Renal cortex interstitium (tissue), 11 donors: ENCODE measurements at regions not wholly inside any gene's neighbourhood (a gene's known extent, or its start where the extent isn't known, plus 50 kb on each side); places are given as distances from the start of the nearest gene placed in this dataset.

Experiments
- DNase-seq, 11 donors: peaks; one replicate each; pipeline ENCODE4 v3.0.0-alpha.2; 2013; ENCODE audit warnings: low read depth in 9 of 11, low spot score in 4 of 11; ENCODE audit errors: extremely low read depth in 1 of 11

DNA sequence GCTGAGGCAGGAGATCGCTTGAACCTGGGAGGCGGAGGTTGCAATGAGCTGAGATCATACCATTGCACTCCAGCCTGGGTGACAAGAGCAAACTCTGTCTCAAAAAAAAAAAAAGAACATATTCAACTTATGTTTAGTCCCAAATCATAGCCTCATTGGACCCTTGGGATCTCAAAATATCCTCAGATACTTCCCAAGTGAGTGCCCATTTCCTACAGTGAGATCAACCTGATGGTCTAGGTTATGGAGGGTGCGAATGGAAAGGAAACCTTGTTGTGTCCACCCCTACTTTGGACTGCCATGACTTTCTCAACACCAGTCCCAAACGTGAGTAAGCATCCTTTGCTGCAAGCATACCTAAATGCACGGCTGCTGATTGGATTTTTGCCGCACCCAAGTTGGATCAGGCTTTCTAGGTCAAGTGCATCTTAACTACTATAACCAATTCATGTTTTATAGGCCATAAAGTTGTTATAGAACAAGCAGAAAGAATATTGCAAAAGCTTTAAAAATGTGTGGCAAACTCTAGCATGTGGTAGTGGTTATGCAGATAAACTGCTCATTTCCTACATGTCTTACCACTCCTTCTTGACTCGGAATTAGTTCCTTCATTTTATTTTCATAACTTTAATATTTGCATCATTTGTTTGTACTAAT is 131.2 kb downstream of the PLEKHG1 start:
- DNase-seq = no peak

DNA sequence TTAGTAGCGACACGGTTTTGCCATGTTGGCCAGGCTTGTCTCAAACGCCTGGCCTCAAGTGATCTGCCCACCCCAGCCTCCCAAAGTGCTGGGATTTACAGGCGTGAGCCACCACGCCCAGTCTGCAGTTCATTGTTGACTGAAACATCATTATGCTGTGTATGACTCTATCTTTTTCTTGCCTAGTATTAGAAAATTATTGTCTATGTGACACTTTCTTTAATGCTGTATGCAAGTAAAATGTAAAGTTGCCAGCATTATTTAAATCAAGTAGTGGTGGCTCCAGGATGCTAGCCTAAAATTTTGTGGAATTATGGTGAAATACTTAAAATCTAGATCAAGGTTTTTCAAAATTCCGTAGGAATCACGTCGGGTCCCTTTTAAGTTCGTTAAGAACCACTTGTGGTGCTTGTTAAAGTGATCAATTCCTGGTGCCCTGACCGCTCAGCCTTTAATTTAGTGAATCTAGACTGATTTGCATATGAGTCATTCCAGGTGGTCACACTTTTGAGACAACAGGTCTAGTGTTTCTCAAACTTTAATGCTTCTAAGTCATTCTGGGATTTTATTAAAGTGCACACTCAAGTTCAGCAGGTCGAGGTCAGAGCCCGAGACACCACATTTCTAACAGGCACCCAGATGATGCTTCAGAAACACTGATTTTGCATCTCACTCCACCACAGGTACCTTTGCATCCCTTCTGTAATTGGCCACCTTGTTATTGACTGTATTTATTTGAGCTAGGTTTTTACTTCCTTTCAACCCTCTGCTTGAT is 132.6 kb upstream of the MTHFD1L start:
- DNase-seq = no peak

DNA sequence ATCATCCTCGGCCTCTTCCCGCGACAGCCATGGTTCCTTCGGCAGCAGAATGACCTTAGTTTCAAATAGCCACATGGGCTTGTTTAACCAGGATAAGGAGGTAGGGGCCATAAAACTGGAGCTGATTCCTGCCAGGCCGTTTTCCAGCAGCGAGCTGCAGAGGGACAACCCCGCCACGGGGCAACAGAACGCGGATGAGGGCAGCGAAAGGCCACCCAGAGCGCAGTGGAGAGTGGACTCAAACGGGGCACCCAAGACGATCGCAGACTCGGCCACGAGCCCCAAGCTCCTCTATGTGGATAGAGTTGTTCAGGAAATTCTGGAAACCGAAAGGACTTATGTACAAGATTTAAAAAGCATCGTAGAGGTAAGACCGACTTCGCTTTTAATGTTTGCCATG is 131.8 kb upstream of the MTHFD1L start:
- DNase-seq = no peak

DNA sequence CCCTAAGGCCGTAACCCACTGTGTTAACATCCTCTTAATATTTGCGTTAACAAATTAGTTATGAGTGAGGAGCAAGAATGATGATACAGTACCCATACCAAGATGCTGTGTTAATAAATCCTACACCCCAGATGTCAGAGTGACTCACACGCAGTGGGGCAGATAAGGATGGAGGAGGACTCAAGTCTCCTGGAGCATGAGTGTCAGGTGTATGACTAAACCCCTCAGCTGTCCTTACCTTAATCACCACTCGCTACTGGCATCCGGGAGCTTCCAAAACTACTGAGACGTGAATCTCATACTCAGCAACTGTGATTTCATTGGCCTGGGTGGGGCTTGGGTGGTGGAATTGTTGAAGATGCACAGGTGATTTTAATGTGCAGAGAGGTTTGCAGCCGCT is 131.3 kb upstream of the MTHFD1L start:
- no peak for DNase-seq

DNA sequence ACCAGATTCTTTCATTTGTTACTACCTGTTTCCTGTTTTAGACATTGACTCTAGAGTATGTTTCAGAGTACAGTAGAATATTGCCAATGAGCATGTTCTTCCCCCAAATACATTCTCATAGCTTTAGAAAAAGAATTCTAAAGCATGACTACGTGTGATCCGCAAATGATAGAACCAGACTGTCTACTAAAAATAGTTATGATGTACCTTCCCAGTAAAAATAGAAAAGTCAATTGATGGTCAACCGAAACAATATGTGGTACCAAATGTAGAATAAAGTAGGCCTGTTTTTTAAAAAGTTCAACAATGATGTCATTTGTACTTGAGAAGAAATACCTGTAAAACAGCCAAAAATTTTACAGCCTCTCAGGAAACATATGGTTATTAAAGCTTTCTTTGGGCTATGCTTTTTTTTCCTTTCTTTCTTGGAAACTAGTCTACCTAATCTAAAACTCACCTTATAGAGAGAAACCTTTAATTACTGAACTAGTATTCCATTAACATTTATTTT is 130.1 kb upstream of the MTHFD1L start:
- no peak for DNase-seq

DNA sequence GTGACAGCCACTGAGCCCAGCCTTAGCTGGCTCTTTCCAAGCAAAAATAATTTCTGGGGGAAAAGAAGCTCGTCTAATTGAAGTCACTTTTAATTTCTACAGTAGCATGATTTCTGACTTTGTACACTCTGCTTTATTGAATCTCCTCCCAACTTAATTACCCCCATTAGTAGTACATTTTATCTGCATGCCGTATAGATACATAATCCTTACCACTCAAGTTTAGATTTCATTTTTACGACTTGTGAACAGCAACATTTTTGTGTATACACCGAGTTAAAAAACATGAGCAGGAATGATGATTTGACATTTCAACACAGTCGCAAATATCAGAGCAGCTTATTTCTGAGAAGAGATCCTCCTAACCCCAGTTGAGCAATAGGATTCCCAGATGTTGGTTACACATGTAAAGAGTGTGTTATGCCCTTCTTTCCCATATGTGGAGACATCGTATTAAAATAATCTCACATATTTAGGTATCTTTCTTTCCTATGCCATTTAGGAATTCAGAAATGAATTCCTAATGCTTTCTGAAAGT is 127.3 kb upstream of the MTHFD1L start:
- DNase-seq = no peak

DNA sequence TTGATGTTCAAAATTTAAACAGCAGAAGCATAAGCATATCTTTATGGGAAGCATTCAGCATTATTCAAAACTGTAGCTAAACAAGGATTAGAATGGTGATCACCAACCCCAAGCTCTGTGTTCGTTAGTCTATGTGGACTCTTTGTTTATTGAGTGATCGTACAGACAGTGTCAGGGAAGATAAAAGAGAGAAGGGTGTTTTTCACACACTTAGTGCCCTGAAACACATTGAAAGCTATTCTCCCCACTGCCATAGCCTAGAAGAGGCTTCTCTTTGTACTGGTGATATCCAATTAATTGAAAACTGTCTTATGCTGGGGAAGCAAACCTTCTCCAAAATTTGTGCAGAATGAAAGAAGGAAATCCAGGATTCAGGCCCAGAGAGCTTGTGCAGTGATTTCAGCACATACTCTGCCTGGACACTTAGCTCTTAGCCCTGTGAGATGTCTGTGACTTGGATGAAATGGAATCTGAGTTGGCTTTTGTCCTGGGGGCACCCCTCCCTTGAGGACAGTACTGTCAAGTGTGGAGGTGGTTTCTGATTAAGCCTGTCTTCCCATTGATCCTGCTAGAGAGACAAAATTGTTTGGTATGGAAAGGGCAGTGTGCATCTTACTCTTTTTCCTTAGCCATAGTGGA is 125.7 kb upstream of the MTHFD1L start:
- no peak for DNase-seq

DNA sequence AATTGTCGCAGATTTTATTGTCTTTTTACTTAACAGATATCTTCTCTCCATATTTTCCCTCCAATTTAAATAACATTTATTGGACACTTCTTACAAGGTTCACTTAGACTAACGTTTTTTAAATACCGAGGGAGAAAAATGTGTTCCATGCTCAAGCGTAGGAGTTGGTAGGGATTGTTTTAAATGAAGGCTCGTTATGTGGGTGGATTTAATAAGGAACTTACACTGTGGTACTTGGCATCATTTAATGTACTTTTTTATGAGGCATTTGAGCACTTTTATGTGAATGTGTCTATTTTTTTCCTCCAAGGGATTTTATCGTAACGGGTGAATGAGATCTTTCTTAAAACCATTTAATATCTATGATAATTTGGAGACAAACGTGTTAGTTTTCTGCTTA is 125.0 kb upstream of the MTHFD1L start:
- DNase-seq = no peak

DNA sequence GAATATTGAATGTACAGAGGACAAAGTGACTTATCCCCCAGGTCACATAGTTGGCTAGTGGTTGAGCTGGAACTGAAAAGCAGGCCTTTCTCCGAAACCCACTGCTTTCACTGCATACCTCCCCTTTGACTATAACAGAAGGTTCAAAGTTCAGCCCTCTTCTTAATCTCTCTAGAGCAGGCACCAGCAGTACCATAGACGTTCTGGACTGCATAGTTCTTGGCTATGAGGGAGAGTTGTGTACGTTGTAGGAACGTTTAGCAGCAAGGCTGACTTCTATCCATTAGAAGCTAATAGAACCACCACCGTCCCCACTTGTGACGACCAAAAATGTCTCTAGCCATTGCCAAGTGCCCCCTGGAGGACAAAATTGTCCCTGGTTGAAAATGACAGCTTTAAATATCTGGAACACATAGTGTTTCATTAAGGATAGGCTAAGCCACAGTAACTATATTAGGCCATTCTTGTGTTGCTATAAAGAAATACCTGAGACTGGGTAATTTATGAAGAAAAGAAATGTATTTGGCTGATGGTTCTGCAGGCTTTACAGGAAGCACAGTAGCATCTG is 123.8 kb upstream of the MTHFD1L start:
- no peak for DNase-seq

DNA sequence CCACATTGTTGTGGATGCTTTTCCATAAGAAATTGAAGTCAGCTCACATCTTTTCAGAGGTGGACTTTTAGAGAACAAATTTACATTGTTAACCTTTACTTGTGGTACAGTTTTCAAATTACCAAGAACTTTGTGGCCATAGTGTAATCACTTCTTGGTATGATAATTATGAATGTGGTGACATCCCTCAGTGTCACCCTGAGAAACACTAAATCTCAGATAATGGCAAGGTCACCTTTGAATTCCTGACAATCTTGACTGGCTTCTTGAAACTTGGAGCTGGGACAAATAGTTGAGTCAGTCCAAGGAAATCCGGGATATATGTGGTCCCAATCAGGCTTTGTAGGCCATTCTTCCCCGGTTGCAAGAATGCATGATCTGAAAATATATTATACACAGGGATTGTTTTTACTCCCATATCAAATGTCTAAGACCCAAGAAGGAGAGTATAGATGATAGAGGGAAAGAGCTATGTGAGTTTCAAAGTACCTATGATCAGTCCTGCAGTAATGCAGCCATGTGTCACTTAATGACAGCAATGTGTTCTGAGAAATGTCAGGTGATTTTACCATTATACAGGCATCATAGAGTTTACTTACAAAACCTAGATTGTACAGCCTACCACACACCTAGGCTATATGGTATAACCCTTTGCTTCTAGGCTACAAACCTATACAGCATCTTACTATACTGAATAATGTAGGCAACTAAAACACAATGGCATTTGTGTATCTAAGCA is 120.8 kb upstream of the MTHFD1L start:
- DNase-seq = no peak

DNA sequence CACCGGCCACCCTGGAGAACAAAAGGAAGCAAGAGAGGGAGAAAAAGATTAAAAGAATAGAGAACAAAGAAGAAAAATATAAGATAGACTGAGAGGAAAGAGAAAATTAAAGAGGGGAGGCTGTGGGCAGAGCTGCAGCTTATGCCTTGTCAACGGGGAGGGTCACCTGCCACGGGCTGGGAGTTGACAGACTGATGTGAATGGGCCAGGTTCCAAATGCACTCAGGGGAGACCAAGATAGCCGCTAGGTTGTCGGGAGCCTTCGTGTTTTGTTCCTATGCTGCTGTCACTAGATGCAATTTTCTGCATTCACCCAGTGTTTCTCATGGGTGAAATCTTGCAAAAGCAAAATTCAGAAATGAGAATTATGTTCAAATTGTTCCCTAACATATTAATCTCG is 119.6 kb upstream of the MTHFD1L start:
- DNase-seq = no peak

DNA sequence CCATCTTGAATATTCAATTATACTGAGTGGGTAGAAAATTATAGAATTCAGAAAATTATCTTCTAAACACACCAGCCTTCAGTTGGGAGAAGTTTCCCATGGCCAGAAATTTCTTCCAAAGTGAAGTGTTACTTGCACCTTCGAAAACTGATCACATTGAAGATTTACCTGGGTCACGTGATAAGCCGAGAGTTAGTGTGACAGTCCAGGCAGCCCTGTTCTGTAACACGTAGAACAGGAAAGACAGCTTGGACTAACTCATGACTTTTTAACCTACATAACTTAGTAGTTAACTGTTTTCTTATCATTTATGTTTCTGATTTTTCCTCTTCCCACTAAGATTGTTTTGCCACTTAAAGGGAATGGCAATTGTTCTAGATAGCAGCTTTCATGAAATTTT is 118.3 kb upstream of the MTHFD1L start:
- DNase-seq = no peak

DNA sequence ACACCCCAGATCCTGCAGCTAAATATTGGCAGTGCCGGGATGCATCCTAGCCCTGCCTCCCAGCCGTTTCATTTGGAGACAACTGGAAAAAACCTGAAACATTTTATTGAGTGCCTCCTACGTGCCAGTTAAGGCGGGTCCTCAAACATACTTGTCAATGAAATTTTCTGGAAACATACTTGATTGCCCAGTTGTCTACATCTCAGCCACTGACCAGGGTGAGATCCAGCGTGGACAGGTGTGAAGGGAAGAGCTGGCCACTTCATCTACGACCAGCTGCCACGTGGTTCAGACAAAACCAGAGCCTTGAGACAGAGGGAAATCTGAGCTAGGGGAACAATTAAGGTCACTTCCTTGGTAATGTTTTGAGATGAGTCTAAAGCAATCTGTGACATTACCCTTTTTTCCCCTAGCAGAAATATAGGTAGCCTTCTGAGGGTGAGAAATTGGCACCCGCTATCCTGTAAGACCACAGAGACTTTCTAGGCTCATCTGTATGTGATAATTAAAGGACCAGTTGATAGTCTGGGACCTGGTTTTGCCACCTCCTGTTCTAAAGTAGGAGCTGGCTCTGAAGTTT is 116.3 kb upstream of the MTHFD1L start:
- DNase-seq = no peak

DNA sequence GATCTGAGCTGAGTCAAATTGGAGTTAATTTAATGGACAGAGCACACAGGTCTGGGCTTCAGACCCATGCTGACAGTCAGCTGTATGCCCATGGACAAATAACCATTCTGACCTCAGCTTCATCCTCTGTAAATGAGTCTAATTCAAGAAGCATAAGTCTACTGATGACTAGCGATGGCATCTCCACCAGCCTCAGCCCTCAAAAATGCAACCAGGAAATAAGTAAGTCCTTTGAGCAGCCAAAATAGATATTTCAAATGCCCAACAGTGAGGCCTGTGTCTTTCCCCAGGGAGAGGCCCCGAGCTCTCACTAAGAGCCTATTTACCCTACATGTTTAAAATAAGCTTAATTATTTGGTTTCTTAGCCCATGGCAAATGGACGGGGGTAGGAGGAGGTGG is 114.2 kb upstream of the MTHFD1L start:
- DNase-seq = no peak

DNA sequence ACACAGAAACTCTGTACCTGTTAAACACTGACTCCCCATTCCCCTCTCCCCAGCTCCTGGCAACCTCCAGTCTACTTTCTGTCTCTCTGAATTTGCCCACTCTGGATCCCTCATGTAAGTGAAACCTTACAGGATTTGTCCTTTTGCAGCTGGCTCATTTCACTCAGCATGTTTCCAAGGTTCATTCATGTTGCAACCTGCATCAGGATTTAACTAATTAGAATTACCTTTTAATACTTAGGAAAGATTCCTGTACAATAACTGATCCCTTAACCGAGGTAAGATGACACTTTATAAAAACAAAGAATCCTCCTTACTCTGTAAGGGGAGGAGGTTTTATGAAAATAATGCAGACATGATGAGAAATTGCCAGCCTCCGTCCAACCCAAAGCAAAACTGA is 113.1 kb upstream of the MTHFD1L start:
- DNase-seq = no peak

DNA sequence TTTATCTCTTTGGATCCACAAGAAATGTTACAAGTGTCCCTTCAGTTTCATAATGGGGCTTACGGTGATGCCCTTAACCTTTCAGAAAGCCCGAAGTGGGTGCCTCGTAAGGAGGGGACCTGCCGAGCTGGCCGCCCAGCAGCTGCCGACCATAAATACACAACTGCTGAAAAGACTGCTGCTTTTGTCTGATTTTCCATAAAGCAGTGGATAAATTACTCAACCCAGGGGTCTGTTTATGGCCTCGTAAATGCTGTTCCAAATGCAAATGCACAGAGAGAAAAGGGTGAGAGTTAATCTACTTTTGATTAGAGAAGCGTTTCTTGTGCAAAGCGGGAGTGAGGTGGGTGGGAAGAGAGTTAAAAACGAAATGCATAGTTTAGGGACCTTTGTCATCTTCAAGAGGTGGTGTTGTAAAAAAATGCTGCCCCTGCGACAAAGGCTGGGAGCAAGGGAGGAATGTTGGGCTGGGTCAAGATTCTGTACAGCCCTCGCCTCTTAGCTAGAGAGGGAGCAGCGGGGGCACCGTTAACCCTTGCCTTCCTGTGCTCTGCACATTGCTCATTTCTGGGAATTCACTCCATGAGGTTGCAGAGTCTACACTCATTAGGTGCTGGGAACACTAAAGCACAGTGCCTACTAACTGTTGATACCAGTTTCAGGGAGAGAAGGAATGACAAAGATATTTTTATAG is 112.0 kb upstream of the MTHFD1L start:
- DNase-seq = no peak

DNA sequence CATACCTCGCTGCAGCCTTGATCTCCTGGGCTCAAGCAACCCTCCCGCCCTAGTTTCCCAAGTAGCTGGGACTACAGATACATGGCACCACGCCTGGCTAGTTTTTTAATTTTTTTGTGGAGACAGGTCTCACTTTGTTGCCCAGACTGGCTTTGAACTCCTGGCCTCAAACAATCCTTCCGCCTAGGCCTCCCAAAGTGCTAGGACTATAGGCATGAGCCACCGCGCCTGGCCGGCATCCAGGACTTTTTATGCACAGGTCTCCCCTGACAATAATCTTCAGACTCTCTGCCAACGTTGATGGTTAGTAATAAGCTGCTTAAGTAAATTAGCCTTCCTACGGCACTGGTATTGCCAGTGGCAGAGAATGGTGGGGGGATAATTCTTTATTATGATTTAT is 110.5 kb upstream of the MTHFD1L start:
- DNase-seq = no peak

DNA sequence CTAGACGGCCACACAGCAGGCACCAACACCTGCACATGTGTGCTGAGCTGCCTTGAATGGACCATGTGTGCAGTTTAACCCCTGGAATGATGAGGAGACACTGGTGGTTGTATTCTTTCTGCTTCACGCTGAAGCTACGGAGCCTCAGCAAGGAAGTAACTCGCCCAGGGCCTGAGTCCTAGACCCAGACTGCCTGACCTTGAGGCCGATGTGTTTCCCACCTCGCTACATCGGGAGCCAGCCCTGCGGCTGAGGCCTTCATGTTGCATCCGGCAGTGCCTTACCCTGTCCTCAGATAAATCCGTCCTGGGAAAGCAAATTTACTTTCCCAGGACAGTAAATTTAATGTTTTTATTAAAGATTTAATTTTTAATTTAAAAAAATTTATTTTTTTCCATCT is 110.0 kb upstream of the MTHFD1L start:
- DNase-seq = no peak
